Hepatocyte (in vitro differentiated cells): ENCODE measurements at regions not wholly inside any gene's neighbourhood (a gene's known extent, or its start where the extent isn't known, plus 50 kb on each side); places are given as distances from the start of the nearest gene placed in this dataset.

Experiments
- DNase-seq: peaks from one replicate; pipeline ENCODE4 v3.0.0-alpha.2; 2016; ENCODE audit warnings: low spot score
- H2AFZ ChIP-seq: fragments of 200-600 bp; sonication (generic); 2 replicates; pipeline ENCODE4 v1.6.0; 2016; ENCODE audit warnings: antibody characterized with exemption, mild to moderate bottlenecking
- H3K27ac ChIP-seq: fragments of 200-600 bp; sonication (generic); 2 replicates; pipeline ENCODE4 v1.5.1; 2016; ENCODE audit warnings: mild to moderate bottlenecking
- H3K27me3 ChIP-seq: fragments of 200-600 bp; sonication (generic); 2 replicates; pipeline ENCODE4 v1.6.1; 2016
- H3K36me3 ChIP-seq: fragments of 200-600 bp; sonication (generic); replicated peaks from 2 replicates; pipeline ENCODE4 v1.5.1; 2016; ENCODE audit warnings: low read depth; ENCODE audit not compliant: insufficient read depth
- H3K4me1 ChIP-seq: fragments of 200-600 bp; sonication (generic); 2 replicates; pipeline ENCODE4 v1.5.1; 2016; ENCODE audit warnings: mild to moderate bottlenecking, moderate library complexity; ENCODE audit not compliant: insufficient read depth
- H3K4me2 ChIP-seq: fragments of 200-600 bp; sonication (generic); 2 replicates; pipeline ENCODE4 v1.6.0; 2016
- H3K4me3 ChIP-seq: fragments of 200-600 bp; sonication (generic); 2 replicates; pipeline ENCODE4 v1.5.1; 2016; ENCODE audit warnings: mild to moderate bottlenecking
- H3K79me2 ChIP-seq: fragments of 200-600 bp; sonication (generic); 2 replicates; pipeline ENCODE4 v1.6.0; 2017; ENCODE audit warnings: mild to moderate bottlenecking
- H3K9me2 ChIP-seq: fragments of 200-600 bp; sonication (generic); replicated peaks from 2 replicates; pipeline ENCODE4 v1.6.0; 2017; ENCODE audit warnings: mild to moderate bottlenecking; ENCODE audit not compliant: insufficient read depth
- H3K9me3 ChIP-seq: fragments of 200-600 bp; sonication (generic); 2 replicates; pipeline ENCODE4 v1.5.1; 2016; ENCODE audit warnings: low read depth, mild to moderate bottlenecking
- H4K20me1 ChIP-seq: fragments of 200-600 bp; sonication (generic); 2 replicates; pipeline ENCODE4 v1.6.0; 2016; ENCODE audit warnings: mild to moderate bottlenecking; ENCODE audit not compliant: insufficient read depth, poor library complexity, severe bottlenecking
- EZH2 ChIP-seq: fragments of 200-600 bp; sonication (generic); IDR thresholded peaks from 2 replicates; pipeline ENCODE4 v1.6.1; 2016; ENCODE audit warnings: antibody characterized with exemption, mild to moderate bottlenecking, borderline replicate concordance
- EZH2phosphoT487 ChIP-seq: fragments of 200-600 bp; sonication (generic); IDR thresholded peaks from one replicate; pipeline ENCODE4 v1.6.1; 2018; ENCODE audit warnings: antibody characterized with exemption, mild to moderate bottlenecking, low read depth, moderate library complexity; ENCODE audit not compliant: unreplicated experiment, severe bottlenecking
- WGBS: methylation state at CpG from one replicate; pipeline ENCODE4 v1.1.6; 2016; ENCODE audit warnings: low lambda C conversion rate; ENCODE audit errors: missing lambda C conversion rate; 5-methylcytosine and 5-hydroxymethylcytosine counted together
- TF ChIP-seq, protein P1 (sequence below): fragments of 200-600 bp; sonication (generic); IDR thresholded peaks from 2 replicates; pipeline ENCODE4 v1.5.1; 2016; ENCODE audit warnings: antibody characterized with exemption, mild to moderate bottlenecking; ENCODE audit not compliant: poor library complexity

DNA sequence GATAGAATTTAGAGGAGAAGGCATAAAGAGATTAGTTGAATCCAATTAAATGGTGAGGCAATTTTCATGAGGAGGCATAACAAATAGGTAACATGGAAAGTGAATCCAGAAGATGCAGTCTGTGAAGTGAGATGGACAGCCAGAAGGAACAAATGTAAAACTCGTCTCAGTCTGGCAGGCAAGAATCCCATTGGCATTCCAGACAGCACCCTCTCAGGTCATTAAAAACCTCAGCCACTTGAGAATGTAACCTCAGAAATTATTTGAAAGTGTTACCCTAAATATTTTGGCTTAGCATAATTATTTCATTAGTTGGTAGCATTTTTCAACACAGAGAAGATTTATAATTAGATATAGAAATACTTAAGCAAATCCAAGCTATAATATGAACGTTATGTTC, 342.3 kb downstream of the LRRC3B start:
- TF ChIP-seq EZH2 (no peak), EZH2phosphoT487 (no peak)
- TF ChIP-seq, protein P1, sequence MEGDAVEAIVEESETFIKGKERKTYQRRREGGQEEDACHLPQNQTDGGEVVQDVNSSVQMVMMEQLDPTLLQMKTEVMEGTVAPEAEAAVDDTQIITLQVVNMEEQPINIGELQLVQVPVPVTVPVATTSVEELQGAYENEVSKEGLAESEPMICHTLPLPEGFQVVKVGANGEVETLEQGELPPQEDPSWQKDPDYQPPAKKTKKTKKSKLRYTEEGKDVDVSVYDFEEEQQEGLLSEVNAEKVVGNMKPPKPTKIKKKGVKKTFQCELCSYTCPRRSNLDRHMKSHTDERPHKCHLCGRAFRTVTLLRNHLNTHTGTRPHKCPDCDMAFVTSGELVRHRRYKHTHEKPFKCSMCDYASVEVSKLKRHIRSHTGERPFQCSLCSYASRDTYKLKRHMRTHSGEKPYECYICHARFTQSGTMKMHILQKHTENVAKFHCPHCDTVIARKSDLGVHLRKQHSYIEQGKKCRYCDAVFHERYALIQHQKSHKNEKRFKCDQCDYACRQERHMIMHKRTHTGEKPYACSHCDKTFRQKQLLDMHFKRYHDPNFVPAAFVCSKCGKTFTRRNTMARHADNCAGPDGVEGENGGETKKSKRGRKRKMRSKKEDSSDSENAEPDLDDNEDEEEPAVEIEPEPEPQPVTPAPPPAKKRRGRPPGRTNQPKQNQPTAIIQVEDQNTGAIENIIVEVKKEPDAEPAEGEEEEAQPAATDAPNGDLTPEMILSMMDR = no peak
- DNase-seq = no peak
- Histone ChIP-seq H3K27me3 (no peaks in the 10 kb centered on the region), H3K9me3 (no peaks in the 10 kb centered on the region), H3K36me3 (no peaks in the 10 kb centered on the region), H3K79me2 (no peaks in the 10 kb centered on the region), H3K4me3 (no peak overlapping the region), H4K20me1 (no peaks in the 10 kb centered on the region), H3K4me2 (no peak overlapping the region), H2AFZ (no peak overlapping the region), H3K9me2 (no peaks in the 10 kb centered on the region), H3K27ac (no peak overlapping the region), H3K4me1 (no peaks in the 10 kb centered on the region)
- WGBS = 76% methylated on average over 2 of the region's 2 CpGs

DNA sequence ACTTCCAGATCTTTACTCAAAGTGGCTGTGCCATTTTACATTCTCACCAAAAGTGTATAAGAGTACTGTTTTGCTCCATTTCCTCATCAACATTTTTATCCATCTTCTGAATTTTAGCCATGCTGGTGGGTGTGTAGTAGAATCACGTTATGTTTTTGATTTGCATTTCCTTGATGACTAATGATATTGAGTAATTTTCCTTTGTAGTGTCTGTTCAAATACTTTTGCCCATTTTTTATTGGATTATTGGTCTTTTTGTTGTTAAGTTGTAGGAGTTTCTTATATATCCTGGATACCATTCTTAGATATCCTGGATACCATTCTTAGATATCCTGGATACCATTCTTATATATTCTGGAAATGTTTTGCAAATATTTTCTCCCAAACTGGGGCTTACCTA, 344.9 kb downstream of the LRRC3B start:
- no peak for DNase-seq
- Histone ChIP-seq H3K36me3 (no peaks in the 10 kb centered on the region), H3K9me3 (no peaks in the 10 kb centered on the region), H3K9me2 (no peaks in the 10 kb centered on the region), H3K4me1 (no peaks in the 10 kb centered on the region), H4K20me1 (no peaks in the 10 kb centered on the region), H3K4me3 (no peak overlapping the region), H3K27me3 (no peaks in the 10 kb centered on the region), H3K79me2 (no peaks in the 10 kb centered on the region), H2AFZ (no peak overlapping the region), H3K4me2 (no peak overlapping the region), H3K27ac (no peak overlapping the region)
- TF ChIP-seq, protein P1 = no peak
- TF ChIP-seq EZH2phosphoT487 (no peak), EZH2 (no peak)
- WGBS = 89% methylated on average over 1 of the region's 1 CpG

DNA sequence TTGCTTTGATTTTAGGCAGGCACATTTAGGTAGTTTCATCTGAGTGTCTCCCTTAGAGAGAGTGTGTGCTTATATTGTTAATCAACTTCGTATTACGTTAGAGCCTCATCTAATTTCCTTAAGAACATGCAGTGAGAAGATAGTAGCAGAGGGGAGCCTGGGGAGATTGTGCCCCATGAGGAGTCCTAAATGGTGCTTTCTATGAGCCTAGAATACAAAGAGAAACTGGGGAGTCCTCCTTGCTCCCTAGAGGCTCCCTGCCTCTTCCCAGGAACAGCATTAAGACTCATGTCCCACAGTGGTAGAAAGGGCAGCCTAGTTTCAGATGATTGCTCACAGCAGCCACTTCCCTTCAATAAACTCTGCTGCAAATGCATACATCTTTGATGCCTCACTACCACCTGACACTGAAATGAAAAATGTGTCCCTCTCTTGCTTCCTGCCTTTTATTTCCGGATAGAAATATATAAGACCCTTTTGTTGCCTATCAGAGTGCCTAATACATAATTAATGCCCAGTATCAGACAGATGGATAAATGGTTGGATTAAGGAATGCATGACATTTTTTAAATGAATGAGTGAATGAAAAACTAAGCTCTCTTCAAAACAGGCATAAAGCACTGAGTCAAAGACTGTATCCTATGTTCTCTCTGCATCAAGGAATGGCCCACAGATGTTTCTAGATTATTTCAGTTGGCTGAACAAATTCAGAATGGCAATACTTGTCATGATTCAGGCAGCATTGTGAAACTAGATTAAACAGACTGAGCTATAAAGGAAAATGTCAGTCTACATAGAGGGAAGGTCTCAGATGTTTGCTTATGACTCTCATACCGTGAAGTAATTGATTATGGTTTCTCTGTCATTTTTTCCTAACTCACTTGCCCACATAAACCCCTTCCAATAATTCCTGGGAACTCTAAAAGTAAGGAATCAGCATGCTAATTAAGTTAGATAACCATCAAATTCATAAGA, 362.1 kb downstream of the LRRC3B start:
- no peaks in the 10 kb centered on the region for H3K27me3 ChIP-seq
- no peaks in the 10 kb centered on the region for H3K4me1 ChIP-seq
- no peaks in the 10 kb centered on the region for H3K79me2 ChIP-seq
- DNase-seq = no peak
- H2AFZ ChIP-seq = no peak overlapping the region
- H3K9me3 ChIP-seq = no peaks in the 10 kb centered on the region
- 63% methylated on average over 4 of the region's 4 CpGs for WGBS
- no peak overlapping the region for H3K4me3 ChIP-seq
- no peaks in the 10 kb centered on the region for H4K20me1 ChIP-seq
- TF ChIP-seq EZH2phosphoT487 (no peak), EZH2 (no peak)
- TF ChIP-seq, protein P1 = no peak
- no peak overlapping the region for H3K27ac ChIP-seq
- H3K36me3 ChIP-seq = no peaks in the 10 kb centered on the region
- H3K9me2 ChIP-seq = no peaks in the 10 kb centered on the region
- no peak overlapping the region for H3K4me2 ChIP-seq
